Astrocyte (in vitro differentiated cells and primary cell): ENCODE measurements at regions not wholly inside any gene's neighbourhood (a gene's known extent, or its start where the extent isn't known, plus 50 kb on each side); places are given as distances from the start of the nearest gene placed in this dataset.
A peak's percentile ranks its signal among the peaks of the same experiment; 100 is the strongest.

Source experiments
- DNase-seq: peaks from one replicate; pipeline ENCODE4 v3.0.0-alpha.2; 2010; ENCODE audit warnings: low read depth
- FAIRE-seq: peaks from 2 replicates; lab custom pipeline; 2011; peaks lifted over from hg19 to GRCh38; lab: Jason Lieb, UNC
- H2AFZ ChIP-seq: 2 replicates; pipeline ENCODE4 v1.6.0; 2012; ENCODE audit warnings: low read depth, low read length, inconsistent platforms
- H3K27ac ChIP-seq: 2 replicates; pipeline ENCODE4 v1.5.1; 2011; ENCODE audit warnings: low read depth, low read length, inconsistent platforms
- H3K27me3 ChIP-seq: 2 replicates; pipeline ENCODE4 v1.6.0; 2011; ENCODE audit warnings: low read length, inconsistent platforms; ENCODE audit not compliant: insufficient read depth
- H3K36me3 ChIP-seq: 2 replicates; pipeline ENCODE4 v1.5.1; 2011; ENCODE audit warnings: low read length, inconsistent platforms; ENCODE audit not compliant: insufficient read depth
- H3K4me1 ChIP-seq: 2 replicates; pipeline ENCODE4 v1.5.1; 2011; ENCODE audit warnings: low read length, inconsistent platforms; ENCODE audit not compliant: insufficient read depth
- H3K4me2 ChIP-seq: 2 replicates; pipeline ENCODE4 v1.6.0; 2012; ENCODE audit warnings: low read length, inconsistent platforms
- H3K4me3 ChIP-seq: 2 replicates; pipeline ENCODE4 v1.5.1; 2011; ENCODE audit warnings: low read depth, mild to moderate bottlenecking, low read length, inconsistent platforms; ENCODE audit not compliant: insufficient read depth
- H3K79me2 ChIP-seq: 2 replicates; pipeline ENCODE4 v1.6.0; 2012; ENCODE audit warnings: mild to moderate bottlenecking, low read length, inconsistent platforms; ENCODE audit not compliant: insufficient read depth
- H3K9ac ChIP-seq: 2 replicates; pipeline ENCODE4 v1.6.0; 2012; ENCODE audit warnings: mild to moderate bottlenecking, low read length, inconsistent platforms
- H3K9me3 ChIP-seq: 2 replicates; pipeline ENCODE4 v1.5.1; 2012; ENCODE audit warnings: low read depth, mild to moderate bottlenecking, low read length, inconsistent platforms; ENCODE audit not compliant: insufficient read depth
- H4K20me1 ChIP-seq: 2 replicates; pipeline ENCODE4 v1.6.0; 2012; ENCODE audit warnings: low read length, inconsistent platforms; ENCODE audit not compliant: insufficient read depth
- H3K27ac Mint-ChIP-seq: one replicate; pipeline ENCODE4 v1.8.0; 2021; ENCODE audit warnings: mild to moderate bottlenecking, mixed read lengths; ENCODE audit not compliant: unreplicated experiment
- H3K27me3 Mint-ChIP-seq: one replicate; pipeline ENCODE4 v1.8.0; 2021; ENCODE audit warnings: low read depth, mixed read lengths; ENCODE audit not compliant: unreplicated experiment
- H3K36me3 Mint-ChIP-seq: one replicate; pipeline ENCODE4 v1.8.0; 2021; ENCODE audit warnings: low read depth, mixed read lengths; ENCODE audit not compliant: unreplicated experiment
- H3K4me1 Mint-ChIP-seq: one replicate; pipeline ENCODE4 v1.8.0; 2021; ENCODE audit warnings: low read depth, mixed read lengths; ENCODE audit not compliant: unreplicated experiment
- H3K4me3 Mint-ChIP-seq: one replicate; pipeline ENCODE4 v1.8.0; 2021; ENCODE audit warnings: mild to moderate bottlenecking, moderate library complexity, mixed read lengths; ENCODE audit not compliant: unreplicated experiment
- H3K9me3 Mint-ChIP-seq: one replicate; pipeline ENCODE4 v1.8.0; 2021; ENCODE audit warnings: mild to moderate bottlenecking, mixed read lengths; ENCODE audit not compliant: unreplicated experiment
- CTCF ChIP-seq: IDR thresholded peaks from 2 replicates; pipeline ENCODE4 v1.5.1; 2011; ENCODE audit warnings: low read depth, mild to moderate bottlenecking, inconsistent platforms, low read length, moderate library complexity; ENCODE audit not compliant: insufficient read depth
- EZH2 ChIP-seq: IDR thresholded peaks from 2 replicates; pipeline ENCODE4 v1.6.1; 2012; ENCODE audit warnings: mild to moderate bottlenecking, low read length, inconsistent platforms; ENCODE audit not compliant: insufficient read depth

- H2AFZ ChIP-seq: peak overlapping the region; percentile 36
- H3K9me3 ChIP-seq: no peaks in the 10 kb centered on the region
- H4K20me1 ChIP-seq: no peaks in the 10 kb centered on the region
- peaks cover 26% of the 10 kb centered on the region for H3K4me1 ChIP-seq
- H3K27ac Mint-ChIP-seq: no peak overlapping the region
- no peaks in the 10 kb centered on the region for H3K36me3 Mint-ChIP-seq
- no peak overlapping the region for H3K4me3 ChIP-seq
- peaks cover 26% of the 10 kb centered on the region for H3K27me3 Mint-ChIP-seq
- peaks cover 11% of the 10 kb centered on the region for H3K9me3 Mint-ChIP-seq
- peak overlapping the region; percentile 76 for H3K27ac ChIP-seq
- H3K4me3 Mint-ChIP-seq: no peak overlapping the region
- no peak for TF ChIP-seq CTCF
- no peak for TF ChIP-seq EZH2
- H3K9ac ChIP-seq: no peak overlapping the region
- no peaks in the 10 kb centered on the region for H3K79me2 ChIP-seq
- no peaks in the 10 kb centered on the region for H3K36me3 ChIP-seq
- FAIRE-seq (peak; percentile 78), DNase-seq (peak; percentile 75)
- H3K27me3 ChIP-seq: no peaks in the 10 kb centered on the region
- H3K4me2 ChIP-seq: peak overlapping the region; percentile 62
- peaks cover 12% of the 10 kb centered on the region for H3K4me1 Mint-ChIP-seq
Observed at GRCh38 chr20:57948180-57948955, 238.6 kb upstream of the PMEPA1 start.

- Histone ChIP-seq H3K27me3 (no peaks in the 10 kb centered on the region), H3K79me2 (no peaks in the 10 kb centered on the region), H3K9ac (peak overlapping the region; percentile 50), H3K4me2 (peak overlapping the region; percentile 62), H2AFZ (peak overlapping the region; percentile 36), H4K20me1 (no peaks in the 10 kb centered on the region), H3K27ac (peak overlapping the region; percentile 76), H3K9me3 (no peaks in the 10 kb centered on the region), H3K36me3 (no peaks in the 10 kb centered on the region), H3K4me3 (no peak overlapping the region), H3K4me1 (peaks cover 18% of the 10 kb centered on the region)
- Mint-ChIP-seq H3K27me3 (peaks cover 26% of the 10 kb centered on the region), H3K4me3 (no peak overlapping the region), H3K36me3 (no peaks in the 10 kb centered on the region), H3K4me1 (peaks cover 8% of the 10 kb centered on the region), H3K9me3 (peaks cover 11% of the 10 kb centered on the region), H3K27ac (no peak overlapping the region)
- no peak for TF ChIP-seq EZH2
- peak; percentile 5 for TF ChIP-seq CTCF
- DNase-seq (peak; percentile 88), FAIRE-seq (no peak)
Observed at GRCh38 chr20:57947421-57948179, 237.8 kb upstream of the PMEPA1 start.
